ENCODE measurements at regions not wholly inside any gene's neighbourhood (a gene's known extent, or its start where the extent isn't known, plus 50 kb on each side); places are given as distances from the start of the nearest gene placed in this dataset.
"Not testable (repeated sequence)": the region's sequence is repeated elsewhere in the genome, so short reads cannot be mapped to it uniquely, and the experiment has no call there.

DNA sequence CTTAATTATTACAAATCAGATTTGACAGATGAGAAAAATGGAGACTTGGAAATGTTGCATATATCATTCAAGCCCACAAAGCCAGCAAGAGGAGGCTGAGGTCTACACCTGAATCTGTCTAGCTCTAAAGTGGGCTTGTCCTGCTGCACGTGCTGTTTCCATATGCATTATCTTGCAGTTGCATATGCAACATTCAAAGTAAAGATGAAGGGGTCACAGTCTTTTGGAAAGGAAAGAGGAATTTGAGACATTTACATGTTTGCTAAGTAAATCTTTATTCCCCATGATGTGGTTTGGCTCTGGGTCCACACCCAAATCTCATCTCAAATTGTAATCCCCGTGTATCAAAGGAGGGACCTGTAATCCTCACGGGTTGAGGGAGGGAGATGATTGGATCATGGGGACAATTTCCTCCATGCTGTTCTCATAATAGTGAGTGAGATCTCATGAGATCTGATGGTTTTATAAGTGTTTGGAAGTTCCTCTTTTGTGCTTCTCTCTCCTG, 98.3 kb downstream of the BACH1 start:
- no peak for DNase-seq (ENCODE audit: low read depth in 2 of 2)

DNA sequence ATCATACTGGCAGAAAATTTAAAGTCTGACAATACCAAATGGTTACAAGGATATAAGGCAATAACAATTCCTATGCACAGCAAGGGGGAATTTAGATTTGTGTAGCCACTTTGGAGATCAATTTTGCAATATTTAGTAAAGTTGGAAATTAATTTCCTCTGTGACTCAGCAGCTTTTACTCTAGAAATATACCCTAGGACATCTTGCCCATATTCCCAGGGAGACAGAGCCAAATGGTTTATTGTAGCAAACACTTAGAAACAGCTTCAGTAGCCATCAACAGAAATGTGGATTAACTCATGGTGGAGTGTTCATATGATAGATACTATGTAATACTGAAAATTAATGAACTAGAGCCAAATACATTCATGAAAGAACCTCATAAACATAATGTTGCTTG, 104.6 kb downstream of the BACH1 start:
- no peak for DNase-seq (ENCODE audit: low read depth in 2 of 2)

DNA sequence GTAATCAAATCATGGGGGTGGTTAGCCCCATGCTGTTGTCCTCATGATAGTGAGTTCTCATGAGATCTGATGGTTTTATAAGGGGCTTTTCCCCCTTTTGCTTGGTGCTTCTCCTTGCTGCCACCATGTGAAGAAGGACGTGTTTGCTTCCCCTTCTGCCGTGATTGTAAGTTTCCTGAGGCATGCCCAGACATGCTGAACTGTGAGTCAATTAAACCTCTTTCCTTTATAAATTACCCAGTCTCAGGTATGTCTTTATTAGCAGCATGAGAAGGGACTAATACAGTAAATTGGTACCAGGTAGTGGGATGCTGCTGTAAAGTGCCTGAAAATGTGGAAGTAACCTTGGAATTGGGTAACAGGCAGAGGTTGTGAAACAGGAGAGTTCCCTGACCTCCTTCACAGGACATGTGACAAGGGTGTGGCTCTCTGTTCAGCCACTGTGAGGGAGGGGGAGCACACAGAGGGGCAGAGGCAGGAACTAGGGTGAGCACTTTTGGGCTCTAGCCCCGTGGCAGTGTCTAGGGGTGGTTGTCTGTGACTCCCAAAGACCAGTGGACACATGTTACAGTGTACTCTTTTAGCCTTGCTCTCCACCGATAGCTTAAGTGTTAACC, 105.3 kb downstream of the BACH1 start:
- DNase-seq (ENCODE audit: low read depth in 2 of 2) = no peak

DNA sequence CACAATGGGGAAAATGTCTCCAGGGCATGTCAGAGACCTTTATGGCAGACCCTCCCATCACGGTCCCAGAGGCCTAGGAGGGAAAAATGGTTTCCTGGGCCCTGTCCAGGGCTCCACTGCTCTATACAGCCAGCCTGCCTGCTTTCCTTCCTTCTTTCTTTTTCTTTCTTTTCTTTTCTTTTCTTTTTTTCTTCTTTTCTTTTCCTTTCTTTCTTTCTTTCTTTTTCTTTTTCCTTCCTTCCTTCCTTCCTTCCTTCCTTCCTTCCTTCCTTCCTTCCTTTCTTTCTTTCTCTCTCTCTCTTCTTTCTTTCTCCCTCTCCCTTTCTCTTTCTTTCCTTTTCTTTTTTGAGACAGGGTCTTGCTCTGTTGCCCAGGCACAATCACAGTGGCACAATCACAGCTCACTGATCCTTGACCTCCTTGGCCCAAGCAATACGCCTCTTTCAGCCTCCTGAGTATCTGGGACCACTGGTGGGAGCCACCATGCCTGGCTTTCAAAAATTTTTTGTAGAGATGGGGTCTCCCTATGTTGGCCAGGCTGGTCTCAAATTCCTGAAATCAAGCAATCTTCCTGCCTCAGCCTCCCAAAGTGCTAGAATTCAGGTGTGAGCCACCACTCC, 106.9 kb downstream of the BACH1 start:
- DNase-seq (ENCODE audit: low read depth in 2 of 2) = no peak

DNA sequence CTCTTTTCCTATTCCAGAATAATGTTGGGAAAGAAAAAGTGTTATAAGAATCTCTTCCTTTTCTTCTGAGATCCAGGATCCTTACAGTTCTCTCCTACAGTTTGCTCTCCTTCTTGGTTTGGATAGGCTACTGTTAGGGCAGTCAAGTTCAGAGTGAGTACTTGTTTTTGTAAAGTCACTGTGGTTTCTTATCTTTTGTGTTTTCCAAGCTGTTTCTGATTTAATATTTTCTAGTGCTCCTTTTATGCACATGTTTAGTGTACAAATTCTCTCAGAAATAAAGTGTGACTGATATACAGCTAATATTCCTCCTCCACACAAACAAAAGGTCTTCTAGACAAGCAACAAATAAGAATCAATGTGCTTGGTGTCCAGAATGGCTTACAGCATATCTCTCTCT, 107.7 kb downstream of the BACH1 start:
- no peak for DNase-seq (ENCODE audit: low read depth in 2 of 2)

DNA sequence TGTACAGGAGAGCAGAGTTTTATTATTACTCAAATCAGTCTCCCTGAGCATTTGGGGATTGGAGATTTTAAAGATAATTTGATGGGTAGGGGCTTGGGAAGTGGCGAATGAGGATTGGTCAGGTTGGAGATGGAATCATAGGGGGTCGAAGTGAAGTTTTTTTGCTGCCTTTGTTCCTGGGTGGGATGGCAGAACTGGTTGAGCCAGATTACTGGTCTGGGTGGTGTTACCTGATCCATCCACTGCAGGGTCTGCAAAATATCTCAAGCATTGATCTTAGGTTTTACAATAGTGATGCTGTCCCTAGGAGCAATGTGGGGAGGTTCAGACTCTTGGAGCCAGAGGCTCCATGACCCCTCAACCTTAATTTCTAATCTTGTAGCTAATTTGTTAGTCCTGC, 108.8 kb downstream of the BACH1 start:
- no peak for DNase-seq (ENCODE audit: low read depth in 2 of 2)

DNA sequence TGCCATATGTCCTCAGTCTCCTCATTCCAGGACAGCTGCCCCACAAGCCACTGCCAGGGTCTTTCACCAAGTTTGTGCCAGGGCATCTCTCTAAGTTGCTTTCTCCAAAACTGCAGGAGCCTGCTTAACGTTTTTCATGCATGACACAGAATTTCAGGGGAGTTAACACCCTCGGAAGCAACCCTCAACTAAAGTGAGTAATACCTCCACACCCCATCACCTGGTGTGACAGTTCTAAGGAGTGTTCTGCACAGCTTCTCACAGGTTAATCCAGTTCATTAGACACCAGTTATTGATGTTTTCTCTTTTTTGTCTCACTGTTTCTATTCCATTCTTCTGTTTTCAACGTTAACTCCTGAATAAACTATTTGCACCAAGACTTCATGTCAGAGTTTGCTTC, 115.0 kb downstream of the BACH1 start:
- no peak for DNase-seq (ENCODE audit: low read depth in 2 of 2)

DNA sequence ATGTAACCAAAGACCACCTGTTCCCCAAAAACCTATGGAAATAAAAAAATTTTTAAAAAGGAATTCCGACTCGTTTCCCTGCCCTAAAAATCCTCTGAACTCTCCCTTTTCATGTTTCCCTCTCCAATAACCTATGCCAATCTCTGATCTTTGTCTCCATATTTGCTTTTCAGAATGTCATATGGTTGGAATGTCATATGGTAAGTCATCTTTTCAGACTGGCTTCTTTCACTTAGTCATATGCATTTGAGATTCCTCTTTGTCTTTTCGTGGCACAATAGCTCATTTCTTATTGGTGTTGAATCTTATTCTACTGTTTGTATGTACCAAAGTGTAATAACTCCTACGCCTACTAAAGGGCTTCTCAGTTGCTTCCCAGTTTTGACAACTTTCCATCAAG, 117.5 kb downstream of the BACH1 start:
- DNase-seq (ENCODE audit: low read depth in 2 of 2) = no peak

DNA sequence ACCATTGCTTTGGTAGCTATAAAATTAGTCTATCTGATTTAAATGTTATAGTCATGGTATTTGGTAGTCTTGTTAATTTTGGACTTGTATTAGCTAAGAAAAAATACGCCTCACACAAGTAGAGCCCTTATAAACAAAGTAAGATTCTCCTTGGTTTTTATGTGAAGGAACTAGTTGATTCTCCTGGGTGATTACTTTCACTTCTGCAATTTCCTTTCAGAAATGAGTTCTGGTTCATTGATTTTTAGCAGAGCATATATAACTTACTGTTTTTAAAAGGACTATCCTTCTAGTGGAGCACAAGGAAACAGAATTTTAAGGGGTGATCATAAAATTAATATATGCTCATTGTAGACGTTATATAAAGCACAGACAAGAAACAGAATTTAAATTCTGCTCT, 120.1 kb downstream of the BACH1 start:
- DNase-seq (ENCODE audit: low read depth in 2 of 2) = no peak

DNA sequence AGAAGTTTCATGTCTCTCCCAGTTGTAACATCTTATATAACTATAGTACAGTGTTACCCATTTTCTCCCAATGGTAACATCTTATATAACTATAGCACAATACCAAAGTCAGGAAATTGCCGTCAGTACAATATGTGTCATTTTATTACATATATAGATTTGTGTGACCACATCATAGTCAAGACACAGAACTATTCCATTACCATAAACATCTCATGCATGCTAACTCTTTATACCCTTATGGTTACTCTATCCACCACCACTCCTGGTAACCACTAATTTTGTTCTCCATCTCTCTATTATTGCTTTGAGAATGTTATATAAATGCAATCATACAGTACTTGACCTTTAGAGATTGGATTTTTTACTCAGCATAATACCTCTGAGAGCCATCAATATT, 120.7 kb downstream of the BACH1 start:
- no peak for DNase-seq (ENCODE audit: low read depth in 2 of 2)

DNA sequence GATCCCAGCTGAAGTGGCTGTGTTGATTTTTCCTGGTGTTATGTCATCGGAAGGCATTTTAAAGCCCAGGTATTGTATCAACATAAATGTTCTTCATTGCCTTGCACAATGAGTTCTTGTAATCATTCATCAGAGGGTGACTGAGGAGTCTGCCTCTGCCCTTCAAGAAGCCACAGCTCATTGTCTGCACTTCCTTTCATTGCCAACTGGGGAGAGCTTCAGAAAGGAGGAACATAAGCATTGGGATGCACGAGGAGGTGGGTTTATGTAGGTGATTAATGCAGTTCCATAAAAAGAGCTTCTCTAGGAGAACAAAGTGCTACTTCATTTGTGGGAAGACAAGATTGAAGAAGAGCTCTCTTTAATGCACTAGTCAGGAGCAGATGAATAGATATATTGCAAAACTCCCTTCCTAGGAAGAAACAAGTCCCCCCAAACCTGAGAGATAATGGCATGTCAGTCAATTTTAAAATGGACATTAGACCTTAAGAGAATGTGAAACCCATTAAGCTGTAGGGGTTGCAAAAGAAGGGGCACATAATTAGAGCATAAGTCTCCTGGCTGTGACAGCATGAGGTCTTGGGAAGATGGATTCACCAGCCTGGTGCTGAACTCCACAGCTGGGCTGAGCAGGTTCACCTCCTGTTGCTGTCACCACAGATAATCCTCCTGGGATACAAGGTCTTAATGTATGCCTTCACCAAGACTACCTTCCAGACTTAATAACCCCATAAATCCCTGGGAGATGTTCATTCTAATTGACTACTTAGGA, 124.6 kb downstream of the BACH1 start:
- no peak for DNase-seq (ENCODE audit: low read depth in 2 of 2)

DNA sequence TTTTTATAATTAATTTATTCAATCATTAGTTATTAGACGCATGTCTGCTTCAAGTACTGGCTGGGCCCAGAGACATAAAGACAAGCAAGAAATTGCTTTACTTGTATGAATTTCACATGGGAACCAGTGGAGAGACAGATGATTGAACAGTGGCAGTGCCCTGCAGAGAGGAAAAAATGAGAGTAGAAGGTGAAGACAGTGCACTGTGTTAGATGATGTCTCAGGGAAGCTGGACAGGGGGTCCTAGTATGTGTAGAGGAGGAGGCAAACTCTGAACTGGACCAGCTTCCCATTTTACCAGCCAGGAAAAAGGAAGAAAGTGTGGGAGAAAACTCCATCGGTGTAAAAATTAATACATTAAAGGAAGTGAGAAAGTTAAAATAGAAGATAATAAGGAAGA, 126.0 kb downstream of the BACH1 start:
- no peak for DNase-seq (ENCODE audit: low read depth in 2 of 2)

DNA sequence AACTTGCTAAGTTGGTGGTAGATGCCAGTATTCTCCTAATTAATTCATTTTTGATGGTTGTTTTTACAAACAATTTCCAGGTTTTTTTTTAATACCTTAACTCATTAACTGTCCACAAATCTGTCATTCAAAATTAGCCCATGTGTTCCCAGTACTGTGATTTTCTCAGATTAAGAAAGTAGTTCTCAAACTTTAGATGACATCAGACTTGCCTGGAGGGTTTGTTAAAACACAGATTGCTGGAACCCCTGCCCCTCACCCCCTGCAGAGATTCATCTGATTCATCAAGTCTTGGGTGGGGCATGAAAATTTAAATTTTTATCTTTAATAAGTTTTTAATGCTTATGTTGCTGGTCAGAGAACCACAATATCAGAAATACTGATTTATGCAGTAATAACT, 130.5 kb downstream of the BACH1 start:
- no peak for DNase-seq (ENCODE audit: low read depth in 2 of 2)

DNA sequence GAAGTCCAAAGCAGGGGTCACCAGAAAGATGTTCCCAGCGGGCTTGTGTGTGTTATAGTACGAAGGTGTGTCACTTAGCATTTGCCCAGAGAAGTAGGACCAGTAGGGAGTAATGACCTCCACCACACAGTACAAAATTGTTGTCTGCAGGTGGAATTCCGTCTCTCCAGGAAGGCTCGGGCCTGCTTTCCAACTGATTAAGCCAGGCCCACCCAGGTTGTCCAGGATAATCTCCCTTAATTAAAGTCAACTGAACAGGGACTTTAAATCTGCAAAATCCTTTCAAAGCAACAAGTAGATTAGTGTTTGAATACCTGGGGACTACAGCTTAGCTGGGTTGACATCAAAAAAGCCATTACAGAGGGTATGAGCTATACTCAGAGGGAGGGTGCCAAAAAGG, 131.3 kb downstream of the BACH1 start:
- DNase-seq (ENCODE audit: low read depth in 2 of 2) = no peak

DNA sequence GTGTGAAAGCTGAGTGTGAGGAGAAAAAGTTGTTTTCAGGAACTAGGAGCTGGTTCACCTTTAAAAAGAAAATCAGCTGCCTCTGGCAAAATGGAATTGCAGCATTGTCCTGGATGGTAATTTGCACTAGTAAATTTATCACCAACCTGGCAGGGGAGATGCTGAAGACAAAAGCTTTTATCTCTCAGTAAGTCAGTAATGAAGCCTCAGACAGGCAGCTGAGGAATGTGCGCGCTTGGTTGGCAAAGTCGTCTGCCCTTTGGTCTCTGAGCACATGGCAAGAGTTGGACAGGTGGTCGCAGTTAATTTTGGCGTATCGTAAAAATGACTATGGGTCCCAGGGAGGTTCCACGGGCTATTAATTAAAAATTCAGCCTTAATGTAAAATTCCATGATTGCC, 131.9 kb downstream of the BACH1 start:
- no peak for DNase-seq (ENCODE audit: low read depth in 2 of 2)

DNA sequence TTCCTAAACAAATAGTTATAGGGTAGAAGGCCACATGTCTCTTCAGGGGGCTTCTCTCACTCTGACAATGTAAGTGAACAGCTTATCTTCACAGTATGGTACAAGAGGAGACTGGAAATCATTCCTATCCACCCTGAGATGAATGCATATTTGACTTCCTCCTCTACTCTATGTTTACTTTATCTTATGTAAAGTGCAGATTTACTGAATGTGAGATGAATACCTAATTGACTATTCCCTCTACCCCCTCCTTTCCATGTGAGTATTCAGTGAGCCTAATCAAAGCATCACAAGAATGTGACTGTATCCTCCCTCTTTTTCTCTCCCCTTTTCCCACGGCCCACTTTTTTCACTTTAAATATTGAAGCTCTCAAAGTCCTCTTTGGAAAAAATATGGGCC, 132.5 kb downstream of the BACH1 start:
- no peak for DNase-seq (ENCODE audit: low read depth in 2 of 2)

DNA sequence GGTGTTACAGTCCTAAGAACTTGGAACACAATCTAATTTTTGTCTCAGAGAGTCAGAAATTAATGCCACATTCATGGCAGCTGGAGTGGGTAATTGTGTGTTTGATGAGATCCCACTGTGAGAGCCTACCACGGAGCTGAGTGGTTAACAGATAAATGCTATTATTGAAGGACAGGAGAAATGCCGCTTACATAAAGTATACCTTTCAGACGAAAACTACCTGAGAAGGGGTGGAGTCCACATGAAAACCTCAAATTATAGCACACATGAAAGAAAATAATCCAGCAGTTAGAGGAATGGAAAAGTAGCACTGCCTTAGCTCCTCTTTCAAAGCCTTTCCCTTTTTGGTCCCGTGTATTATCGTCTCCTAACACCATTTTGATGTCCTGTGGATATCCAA, 133.0 kb downstream of the BACH1 start:
- no peak for DNase-seq (ENCODE audit: low read depth in 2 of 2)

DNA sequence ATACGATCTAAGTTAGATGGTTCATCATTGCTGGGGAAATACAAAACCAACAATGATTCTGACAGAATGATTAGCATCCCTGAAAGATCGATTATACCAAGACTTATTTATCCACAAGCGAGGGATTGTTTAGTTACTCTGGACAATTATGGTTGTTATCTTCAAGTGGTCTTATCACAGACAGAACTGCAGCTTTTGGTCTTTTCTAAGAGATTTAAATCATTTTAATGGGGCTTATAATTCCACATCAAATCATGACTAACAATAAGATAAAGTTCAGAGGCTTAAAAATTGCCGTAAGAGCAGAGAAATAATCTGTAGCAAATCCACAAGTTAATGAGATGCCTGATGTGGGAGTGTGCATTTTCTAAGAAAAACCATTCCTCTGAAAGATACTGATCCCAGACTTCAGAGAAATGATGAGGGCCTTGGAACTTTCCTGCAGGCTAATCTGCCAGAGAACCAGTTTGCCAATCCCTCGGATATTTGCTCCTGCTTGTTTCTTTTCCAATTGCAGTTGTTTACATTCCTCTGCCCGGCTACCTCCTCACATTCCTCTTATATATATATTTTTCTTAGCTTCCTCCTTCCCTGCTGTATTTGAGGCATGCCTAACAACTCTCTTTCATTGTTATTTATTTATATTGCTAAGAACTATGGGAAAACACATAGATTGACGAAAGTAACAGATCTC, 134.8 kb downstream of the BACH1 start:
- no peak for DNase-seq (ENCODE audit: low read depth in 2 of 2)

DNA sequence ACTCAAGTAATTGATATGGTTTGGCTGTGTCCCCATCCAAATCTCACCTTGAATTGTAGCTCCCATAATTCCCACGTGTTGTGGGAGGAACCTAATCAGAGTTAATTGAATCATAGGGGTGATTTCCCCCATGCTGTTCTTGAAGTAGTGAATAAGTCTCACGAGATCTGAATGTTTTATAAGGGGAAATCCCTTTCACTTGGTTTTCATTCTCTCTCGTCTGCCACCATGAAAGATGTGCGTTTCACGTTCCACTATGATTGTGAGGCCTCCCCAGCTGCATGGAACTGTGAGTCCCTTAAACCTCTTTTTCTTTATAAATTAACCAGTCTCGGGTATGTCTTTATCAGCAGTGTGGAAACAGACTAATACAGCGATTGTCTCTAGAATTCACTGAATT, 135.4 kb downstream of the BACH1 start:
- DNase-seq (ENCODE audit: low read depth in 2 of 2) = no peak

DNA sequence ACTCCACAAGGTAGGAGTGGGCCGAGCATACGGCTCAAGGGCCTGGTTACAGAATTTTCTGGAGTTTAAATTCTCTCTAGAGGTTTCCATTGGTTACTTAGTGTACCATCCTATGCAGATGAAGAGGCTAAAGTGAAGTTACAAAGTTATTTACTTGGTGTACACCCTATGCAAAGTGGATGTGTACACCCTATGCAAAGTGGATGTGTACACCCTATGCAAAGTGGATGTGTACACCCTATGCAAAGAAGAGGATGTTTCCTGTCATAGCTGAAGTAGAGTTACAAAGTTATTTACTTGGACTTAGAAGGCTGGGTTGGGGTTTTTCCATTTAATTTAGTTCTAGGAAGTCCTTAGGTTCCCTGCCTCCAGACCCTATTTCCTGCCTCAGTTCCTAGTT, 136.3 kb downstream of the BACH1 start:
- not testable (repeated sequence) for DNase-seq (ENCODE audit: low read depth in 2 of 2)

DNA sequence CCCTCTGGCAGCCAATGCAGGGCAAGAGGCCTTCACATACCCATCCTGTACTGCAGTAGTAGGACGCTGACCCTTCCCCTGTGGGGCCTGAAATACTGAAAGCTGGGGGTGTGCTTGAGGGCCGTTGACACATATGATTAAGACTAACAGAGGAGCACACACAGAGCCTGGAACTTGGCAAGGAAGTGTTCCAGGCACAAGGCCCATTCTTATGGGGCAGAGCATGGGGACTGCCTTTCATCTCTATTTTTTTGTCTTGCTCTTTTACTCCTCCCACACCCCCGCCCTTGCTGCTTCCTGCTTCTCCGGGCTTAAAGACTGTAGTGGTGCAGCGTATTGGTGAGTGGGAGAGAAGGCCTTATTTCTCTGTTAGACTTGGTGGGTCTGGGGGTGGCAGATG, 137.4 kb downstream of the BACH1 start:
- DNase-seq (ENCODE audit: low read depth in 2 of 2) = peak; percentile 21

DNA sequence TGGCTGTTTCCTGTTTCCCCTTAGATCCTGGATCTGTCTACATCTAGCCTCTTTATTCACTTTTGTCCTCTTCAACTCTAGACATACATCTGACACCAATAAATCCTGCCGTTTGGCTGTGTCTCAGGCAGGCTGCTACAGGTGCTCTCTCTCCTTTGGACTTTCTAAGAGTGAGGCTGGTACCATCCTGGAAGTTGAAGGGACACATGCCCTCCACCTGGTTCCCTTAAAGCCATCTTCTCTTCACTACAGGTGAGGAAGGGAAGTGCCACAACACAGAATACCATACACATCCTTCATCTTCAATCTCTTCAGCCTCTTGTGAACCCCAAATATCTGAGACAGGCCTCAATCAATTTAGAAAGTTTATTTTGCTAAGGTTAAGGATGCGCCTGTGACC, 137.9 kb downstream of the BACH1 start:
- DNase-seq (ENCODE audit: low read depth in 2 of 2) = no peak

DNA sequence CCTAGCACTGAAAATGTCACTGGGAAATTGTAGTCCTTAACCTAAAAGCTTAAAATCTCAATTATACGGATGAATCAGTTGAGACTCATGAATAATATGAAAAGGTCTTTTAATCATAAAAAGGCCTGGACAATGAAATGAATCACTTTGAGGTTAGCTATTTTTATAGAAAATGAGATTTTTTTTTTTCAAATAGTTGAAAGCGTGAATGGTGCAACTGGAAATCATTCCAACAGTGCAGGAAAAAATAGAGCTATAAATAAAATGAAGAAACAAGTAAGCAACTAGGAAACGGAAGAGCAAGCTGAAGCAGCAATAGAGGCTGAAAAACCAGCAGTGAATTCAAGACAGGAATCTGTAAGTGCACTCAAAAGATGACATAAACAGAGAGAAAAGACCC, 142.9 kb downstream of the BACH1 start:
- DNase-seq (ENCODE audit: low read depth in 2 of 2) = no peak

All from activated CD4-positive, alpha-beta T cell treated with anti-CD3 and anti-CD28 coated beads for 24 hours (primary cell).